ENCODE measurements at regions not wholly inside any gene's neighbourhood (a gene's known extent, or its start where the extent isn't known, plus 50 kb on each side); places are given as distances from the start of the nearest gene placed in this dataset.

- TF ChIP-seq, protein P1, sequence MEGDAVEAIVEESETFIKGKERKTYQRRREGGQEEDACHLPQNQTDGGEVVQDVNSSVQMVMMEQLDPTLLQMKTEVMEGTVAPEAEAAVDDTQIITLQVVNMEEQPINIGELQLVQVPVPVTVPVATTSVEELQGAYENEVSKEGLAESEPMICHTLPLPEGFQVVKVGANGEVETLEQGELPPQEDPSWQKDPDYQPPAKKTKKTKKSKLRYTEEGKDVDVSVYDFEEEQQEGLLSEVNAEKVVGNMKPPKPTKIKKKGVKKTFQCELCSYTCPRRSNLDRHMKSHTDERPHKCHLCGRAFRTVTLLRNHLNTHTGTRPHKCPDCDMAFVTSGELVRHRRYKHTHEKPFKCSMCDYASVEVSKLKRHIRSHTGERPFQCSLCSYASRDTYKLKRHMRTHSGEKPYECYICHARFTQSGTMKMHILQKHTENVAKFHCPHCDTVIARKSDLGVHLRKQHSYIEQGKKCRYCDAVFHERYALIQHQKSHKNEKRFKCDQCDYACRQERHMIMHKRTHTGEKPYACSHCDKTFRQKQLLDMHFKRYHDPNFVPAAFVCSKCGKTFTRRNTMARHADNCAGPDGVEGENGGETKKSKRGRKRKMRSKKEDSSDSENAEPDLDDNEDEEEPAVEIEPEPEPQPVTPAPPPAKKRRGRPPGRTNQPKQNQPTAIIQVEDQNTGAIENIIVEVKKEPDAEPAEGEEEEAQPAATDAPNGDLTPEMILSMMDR (IDR thresholded peaks at IDR 0.05), result no peak
- TF ChIP-seq POLR2A (IDR thresholded peaks at IDR 0.05), result no peak
Observed at GRCh38 chr12:91567100-91567485, 384.5 kb upstream of the DCN start.

Data from sigmoid colon (tissue), 3 donors.